ENCODE measurements at regions not wholly inside any gene's neighbourhood (a gene's known extent, or its start where the extent isn't known, plus 50 kb on each side); places are given as distances from the start of the nearest gene placed in this dataset.

GRCh38 chr6:165723326-165723725 is 60.3 kb upstream of the PDE10A start:
- peaks cover 4 to 18% (median 15%) of the 10 kb centered on the region in 5 donors for H3K27me3 Mint-ChIP-seq
- POLR2A ChIA-PET = no interaction called here
- no peak for DNase-seq
- H3K27ac Mint-ChIP-seq = no peak overlapping the region
- H3K4me3 Mint-ChIP-seq = no peak overlapping the region
- no peaks in the 10 kb centered on the region for H3K36me3 Mint-ChIP-seq
- Histone ChIP-seq H3K36me3 (ENCODE audit: control insufficient read depth in 2 of 3, insufficient read depth in 3 of 3, low read length in 3 of 3) (no peaks in the 10 kb centered on the region), H3K9me3 (ENCODE audit: control insufficient read depth in 2 of 3, low read length in 3 of 3) (no peaks in the 10 kb centered on the region), H3K4me1 (ENCODE audit: control insufficient read depth in 2 of 2, insufficient read depth in 2 of 2, low read length in 2 of 2) (no peaks in the 10 kb centered on the region), H3K27me3 (ENCODE audit: control insufficient read depth in 2 of 2, insufficient read depth in 2 of 2, low read length in 2 of 2) (no peaks in the 10 kb centered on the region), H3K27ac (ENCODE audit: low read depth, low read length) (no peak overlapping the region), H3K4me3 (ENCODE audit: low read length) (no peak overlapping the region)
- H3K9me3 Mint-ChIP-seq = peaks cover 0 to 2% (median 0%) of the 10 kb centered on the region in 11 donors
- intact Hi-C loops (cut with micrococcal nuclease) = no loop called here
- CTCF ChIA-PET = no interaction called here
- H3K4me1 Mint-ChIP-seq = no peaks in the 10 kb centered on the region
- no peak for ATAC-seq

GRCh38 chr6:165722022-165722421 is 59.0 kb upstream of the PDE10A start:
- no peak overlapping the region for H3K27ac Mint-ChIP-seq
- ChIA-PET CTCF (no interaction called here), POLR2A (no interaction called here)
- H3K4me3 Mint-ChIP-seq = no peak overlapping the region
- peaks cover 5 to 18% (median 15%) of the 10 kb centered on the region in 5 donors for H3K27me3 Mint-ChIP-seq
- H3K36me3 Mint-ChIP-seq = no peaks in the 10 kb centered on the region
- Histone ChIP-seq H3K9me3 (ENCODE audit: control insufficient read depth in 2 of 3, low read length in 3 of 3) (no peaks in the 10 kb centered on the region), H3K4me3 (ENCODE audit: low read length) (no peak overlapping the region), H3K4me1 (ENCODE audit: control insufficient read depth in 2 of 2, insufficient read depth in 2 of 2, low read length in 2 of 2) (no peaks in the 10 kb centered on the region), H3K27me3 (ENCODE audit: control insufficient read depth in 2 of 2, insufficient read depth in 2 of 2, low read length in 2 of 2) (no peaks in the 10 kb centered on the region), H3K27ac (ENCODE audit: low read depth, low read length) (no peak overlapping the region), H3K36me3 (ENCODE audit: control insufficient read depth in 2 of 3, insufficient read depth in 3 of 3, low read length in 3 of 3) (no peaks in the 10 kb centered on the region)
- ATAC-seq = no peak
- intact Hi-C loops (cut with micrococcal nuclease) = no loop called here
- no peak for DNase-seq
- H3K4me1 Mint-ChIP-seq = no peaks in the 10 kb centered on the region
- peaks cover 0 to 2% (median 0%) of the 10 kb centered on the region in 11 donors for H3K9me3 Mint-ChIP-seq

GRCh38 chr6:165721356-165721755 is 58.3 kb upstream of the PDE10A start:
- Mint-ChIP-seq H3K4me1 (no peaks in the 10 kb centered on the region), H3K4me3 (no peak overlapping the region), H3K27me3 (peaks cover 5 to 20% (median 15%) of the 10 kb centered on the region in 5 donors), H3K36me3 (no peaks in the 10 kb centered on the region), H3K9me3 (peaks cover 0 to 1% (median 0%) of the 10 kb centered on the region in 11 donors), H3K27ac (no peak overlapping the region)
- CTCF ChIA-PET = no interaction called here
- no peak for DNase-seq
- H3K27ac ChIP-seq (ENCODE audit: low read depth, low read length) = no peak overlapping the region
- intact Hi-C loops (cut with micrococcal nuclease) = no loop called here
- no peaks in the 10 kb centered on the region for H3K4me1 ChIP-seq (ENCODE audit: control insufficient read depth in 2 of 2, insufficient read depth in 2 of 2, low read length in 2 of 2)
- H3K36me3 ChIP-seq (ENCODE audit: control insufficient read depth in 2 of 3, insufficient read depth in 3 of 3, low read length in 3 of 3) = no peaks in the 10 kb centered on the region
- no peak for ATAC-seq
- POLR2A ChIA-PET = no interaction called here
- no peaks in the 10 kb centered on the region for H3K27me3 ChIP-seq (ENCODE audit: control insufficient read depth in 2 of 2, insufficient read depth in 2 of 2, low read length in 2 of 2)
- no peak overlapping the region for H3K4me3 ChIP-seq (ENCODE audit: low read length)
- no peaks in the 10 kb centered on the region for H3K9me3 ChIP-seq (ENCODE audit: control insufficient read depth in 2 of 3, low read length in 3 of 3)

GRCh38 chr6:165718491-165718891 is 55.5 kb upstream of the PDE10A start:
- DNase-seq = no peak
- peaks cover 5 to 17% (median 16%) of the 10 kb centered on the region in 5 donors for H3K27me3 Mint-ChIP-seq
- ChIA-PET POLR2A (no interaction called here), CTCF (no interaction called here)
- no peak overlapping the region for H3K4me3 Mint-ChIP-seq
- H3K36me3 Mint-ChIP-seq = no peaks in the 10 kb centered on the region
- intact Hi-C loops (cut with micrococcal nuclease) = no loop called here
- Histone ChIP-seq H3K27me3 (ENCODE audit: control insufficient read depth in 2 of 2, insufficient read depth in 2 of 2, low read length in 2 of 2) (no peaks in the 10 kb centered on the region), H3K27ac (ENCODE audit: low read depth, low read length) (no peak overlapping the region), H3K4me1 (ENCODE audit: control insufficient read depth in 2 of 2, insufficient read depth in 2 of 2, low read length in 2 of 2) (no peaks in the 10 kb centered on the region), H3K36me3 (ENCODE audit: control insufficient read depth in 2 of 3, insufficient read depth in 3 of 3, low read length in 3 of 3) (no peaks in the 10 kb centered on the region), H3K9me3 (ENCODE audit: control insufficient read depth in 2 of 3, low read length in 3 of 3) (no peaks in the 10 kb centered on the region), H3K4me3 (ENCODE audit: low read length) (no peak overlapping the region)
- no peak overlapping the region for H3K27ac Mint-ChIP-seq
- H3K9me3 Mint-ChIP-seq = no peaks in the 10 kb centered on the region
- no peaks in the 10 kb centered on the region for H3K4me1 Mint-ChIP-seq
- no peak for ATAC-seq

- H3K9me3 Mint-ChIP-seq = no peaks in the 10 kb centered on the region
- no peaks in the 10 kb centered on the region for H3K4me1 ChIP-seq (ENCODE audit: control insufficient read depth in 2 of 2, insufficient read depth in 2 of 2, low read length in 2 of 2)
- DNase-seq = no peak
- POLR2A ChIA-PET = no interaction called here
- H3K9me3 ChIP-seq (ENCODE audit: control insufficient read depth in 2 of 3, low read length in 3 of 3) = no peaks in the 10 kb centered on the region
- H3K4me3 Mint-ChIP-seq = no peak overlapping the region
- H3K27me3 ChIP-seq (ENCODE audit: control insufficient read depth in 2 of 2, insufficient read depth in 2 of 2, low read length in 2 of 2) = no peaks in the 10 kb centered on the region
- H3K36me3 ChIP-seq (ENCODE audit: control insufficient read depth in 2 of 3, insufficient read depth in 3 of 3, low read length in 3 of 3) = no peaks in the 10 kb centered on the region
- ATAC-seq = no peak
- CTCF ChIA-PET = no interaction called here
- no peaks in the 10 kb centered on the region for H3K36me3 Mint-ChIP-seq
- H3K4me1 Mint-ChIP-seq = no peaks in the 10 kb centered on the region
- intact Hi-C loops (cut with micrococcal nuclease) = no loop called here
- no peak overlapping the region for H3K4me3 ChIP-seq (ENCODE audit: low read length)
- H3K27ac Mint-ChIP-seq = no peak overlapping the region
- peaks cover 5 to 22% (median 16%) of the 10 kb centered on the region in 5 donors for H3K27me3 Mint-ChIP-seq
- H3K27ac ChIP-seq (ENCODE audit: low read depth, low read length) = no peak overlapping the region
Observed at GRCh38 chr6:165717732-165718465, 54.9 kb upstream of the PDE10A start.

- H3K27me3 Mint-ChIP-seq = peaks cover 5 to 22% (median 16%) of the 10 kb centered on the region in 5 donors
- H3K4me1 ChIP-seq (ENCODE audit: control insufficient read depth in 2 of 2, insufficient read depth in 2 of 2, low read length in 2 of 2) = no peaks in the 10 kb centered on the region
- intact Hi-C loops (cut with micrococcal nuclease) = no loop called here
- POLR2A ChIA-PET = no interaction called here
- H3K36me3 Mint-ChIP-seq = no peaks in the 10 kb centered on the region
- CTCF ChIA-PET = no interaction called here
- no peaks in the 10 kb centered on the region for H3K4me1 Mint-ChIP-seq
- no peak overlapping the region for H3K27ac Mint-ChIP-seq
- no peak overlapping the region for H3K4me3 Mint-ChIP-seq
- no peak overlapping the region for H3K4me3 ChIP-seq (ENCODE audit: low read length)
- no peaks in the 10 kb centered on the region for H3K27me3 ChIP-seq (ENCODE audit: control insufficient read depth in 2 of 2, insufficient read depth in 2 of 2, low read length in 2 of 2)
- no peaks in the 10 kb centered on the region for H3K36me3 ChIP-seq (ENCODE audit: control insufficient read depth in 2 of 3, insufficient read depth in 3 of 3, low read length in 3 of 3)
- H3K9me3 Mint-ChIP-seq = no peaks in the 10 kb centered on the region
- no peak for DNase-seq
- H3K9me3 ChIP-seq (ENCODE audit: control insufficient read depth in 2 of 3, low read length in 3 of 3) = no peaks in the 10 kb centered on the region
- no peak for ATAC-seq
- H3K27ac ChIP-seq (ENCODE audit: low read depth, low read length) = no peak overlapping the region
Observed at GRCh38 chr6:165716886-165717285, 53.8 kb upstream of the PDE10A start.

- no peaks in the 10 kb centered on the region for H3K36me3 ChIP-seq (ENCODE audit: control insufficient read depth in 2 of 3, insufficient read depth in 3 of 3, low read length in 3 of 3)
- no peaks in the 10 kb centered on the region for H3K27me3 ChIP-seq (ENCODE audit: control insufficient read depth in 2 of 2, insufficient read depth in 2 of 2, low read length in 2 of 2)
- POLR2A ChIA-PET = no interaction called here
- no peak for ATAC-seq
- Mint-ChIP-seq H3K36me3 (no peaks in the 10 kb centered on the region), H3K4me3 (no peak overlapping the region), H3K27ac (no peak overlapping the region), H3K27me3 (peaks cover 5 to 22% (median 16%) of the 10 kb centered on the region in 5 donors), H3K4me1 (no peaks in the 10 kb centered on the region), H3K9me3 (no peaks in the 10 kb centered on the region)
- H3K27ac ChIP-seq (ENCODE audit: low read depth, low read length) = no peak overlapping the region
- no peaks in the 10 kb centered on the region for H3K9me3 ChIP-seq (ENCODE audit: control insufficient read depth in 2 of 3, low read length in 3 of 3)
- no peak overlapping the region for H3K4me3 ChIP-seq (ENCODE audit: low read length)
- CTCF ChIA-PET = no interaction called here
- no peaks in the 10 kb centered on the region for H3K4me1 ChIP-seq (ENCODE audit: control insufficient read depth in 2 of 2, insufficient read depth in 2 of 2, low read length in 2 of 2)
- no peak for DNase-seq
- intact Hi-C loops (cut with micrococcal nuclease) = no loop called here
Observed at GRCh38 chr6:165715428-165715827, 52.4 kb upstream of the PDE10A start.

Measured in naive thymus-derived CD4-positive, alpha-beta T cell (primary cell).